ENCODE measurements at regions not wholly inside any gene's neighbourhood (a gene's known extent, or its start where the extent isn't known, plus 50 kb on each side); places are given as distances from the start of the nearest gene placed in this dataset.
"Not testable (repeated sequence)": the region's sequence is repeated elsewhere in the genome, so short reads cannot be mapped to it uniquely, and the experiment has no call there.

- no peak for DNase-seq
These were observed 272.8 kb upstream of the ZNF32 start for GRCh38 chr10:43921478-43921877.

DNA sequence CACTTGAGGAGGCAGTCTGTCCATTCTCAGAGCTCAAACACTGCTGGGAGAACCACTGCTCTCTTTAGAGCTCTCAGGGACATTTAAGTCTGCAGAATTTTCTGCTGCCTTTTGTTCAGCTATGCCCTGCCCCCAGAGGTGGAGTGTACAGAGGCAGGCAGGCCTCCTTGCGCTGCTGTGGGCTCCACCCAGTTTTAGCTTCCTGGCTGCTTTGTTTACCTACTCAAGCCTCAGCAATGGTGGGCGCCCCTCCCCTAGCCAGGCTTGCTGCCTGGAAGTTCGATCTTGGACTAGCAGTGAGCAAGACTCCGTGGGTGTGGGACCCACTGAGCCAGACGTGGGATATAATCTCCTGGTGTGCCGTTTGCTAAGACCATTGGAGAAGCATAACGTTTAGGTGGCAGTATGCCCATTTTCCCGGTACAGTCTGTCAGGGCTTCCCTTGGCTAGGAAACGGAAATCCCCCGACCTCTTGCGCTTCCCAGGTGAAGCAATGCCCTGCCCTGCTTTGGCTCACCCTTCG lies 271.6 kb upstream of the ZNF32 start:
- not testable (repeated sequence) for DNase-seq

- DNase-seq = no peak
These were observed 265.1 kb upstream of the ZNF32 start for GRCh38 chr10:43913676-43914235.

DNA sequence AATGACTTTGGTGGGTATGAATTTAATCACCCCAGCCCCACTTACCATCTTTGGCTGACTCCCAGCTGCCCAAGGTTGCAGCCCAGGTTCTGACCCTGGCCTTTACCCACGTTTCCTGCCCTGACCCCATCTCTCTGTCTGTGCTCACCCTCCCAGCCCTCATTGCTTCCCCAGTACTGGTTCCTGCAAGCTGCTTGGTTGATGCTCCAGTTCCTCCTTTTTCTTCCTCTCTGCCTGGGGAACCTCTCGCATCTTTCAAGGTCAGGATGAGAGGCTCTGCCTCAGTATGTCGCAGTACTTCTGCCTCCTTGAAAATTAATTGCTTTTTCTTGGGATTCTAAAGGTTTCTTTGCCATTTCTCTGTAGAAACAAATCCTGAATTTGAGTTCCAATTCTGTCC lies 263.8 kb upstream of the ZNF32 start:
- DNase-seq = no peak

GRCh38 chr10:43906490-43906889 lies 257.8 kb upstream of the ZNF32 start:
- no peak for DNase-seq

DNA sequence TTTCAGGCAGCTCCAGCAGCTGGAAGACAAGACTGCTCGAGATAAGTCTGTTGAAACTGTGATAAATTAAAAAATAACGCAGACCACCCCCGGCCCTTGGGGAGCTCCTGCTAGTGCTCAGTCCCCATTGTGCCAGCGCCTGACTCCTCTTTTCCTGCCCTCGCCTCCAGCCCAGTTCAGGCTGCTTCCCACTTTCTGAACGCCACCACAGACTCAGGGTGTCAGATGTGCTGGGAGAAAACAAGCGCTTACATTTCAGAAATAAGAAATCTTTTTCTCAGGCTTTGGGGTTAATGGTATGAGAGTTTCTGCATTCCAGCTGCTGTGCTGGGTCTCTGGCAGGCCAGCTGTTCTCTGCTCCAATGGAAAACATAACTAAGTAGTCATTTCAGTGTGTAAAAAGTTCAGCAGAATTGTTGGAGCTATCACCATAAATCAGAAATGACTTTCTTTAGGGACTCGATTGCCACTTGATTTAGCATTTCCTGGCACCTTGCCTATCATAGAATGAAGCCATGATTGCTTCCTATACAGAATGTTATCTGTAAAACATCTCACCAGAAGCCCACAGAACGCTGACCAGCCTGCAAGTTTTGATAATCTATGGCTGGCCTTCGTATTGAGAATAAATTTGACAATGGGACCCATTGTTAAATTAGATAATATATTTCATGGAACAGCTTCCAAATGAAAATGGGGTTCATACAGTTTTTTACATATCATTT lies 257.0 kb upstream of the ZNF32 start:
- DNase-seq = no peak

DNA sequence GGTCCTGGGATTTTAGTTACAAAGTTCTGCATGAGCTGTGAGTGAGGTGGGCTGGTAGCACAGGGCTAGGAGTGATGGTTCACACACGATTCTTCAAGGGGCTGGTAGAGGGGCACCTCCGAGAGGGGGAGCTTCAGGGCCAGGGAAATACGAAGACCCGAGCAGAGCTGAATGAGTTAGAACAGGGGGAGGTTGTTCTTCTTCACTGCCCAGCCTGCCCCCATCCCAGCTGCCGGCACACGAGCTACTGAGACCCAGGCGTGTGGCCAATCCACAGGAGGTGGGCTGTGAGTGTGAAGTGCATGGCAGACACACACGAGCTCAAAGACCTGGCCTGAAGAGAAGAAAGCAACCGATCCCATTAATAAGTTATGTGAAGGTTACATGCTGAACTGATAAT lies 256.2 kb upstream of the ZNF32 start:
- DNase-seq = no peak

DNA sequence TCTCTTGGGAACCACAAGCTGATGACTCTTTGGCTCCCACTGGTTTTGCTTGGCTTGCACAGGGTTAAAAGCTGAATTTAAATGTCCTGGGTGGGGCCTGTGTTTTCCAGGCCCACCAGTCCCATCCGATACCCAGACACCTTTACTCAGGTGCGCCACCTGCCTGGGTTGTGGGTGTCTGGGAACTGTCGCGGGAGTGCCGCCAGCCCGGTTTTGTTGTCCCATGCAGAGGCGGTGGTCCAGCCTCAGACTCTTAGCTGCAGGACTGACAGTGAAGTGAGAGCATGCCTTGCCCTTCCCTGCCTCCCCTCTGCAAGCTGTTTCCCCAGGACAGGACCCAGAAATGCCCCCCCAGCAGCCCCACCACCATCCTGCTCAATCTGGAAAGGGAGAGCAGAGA lies 255.6 kb upstream of the ZNF32 start:
- DNase-seq = no peak

GRCh38 chr10:43903451-43903850 lies 254.8 kb upstream of the ZNF32 start:
- DNase-seq = no peak

DNA sequence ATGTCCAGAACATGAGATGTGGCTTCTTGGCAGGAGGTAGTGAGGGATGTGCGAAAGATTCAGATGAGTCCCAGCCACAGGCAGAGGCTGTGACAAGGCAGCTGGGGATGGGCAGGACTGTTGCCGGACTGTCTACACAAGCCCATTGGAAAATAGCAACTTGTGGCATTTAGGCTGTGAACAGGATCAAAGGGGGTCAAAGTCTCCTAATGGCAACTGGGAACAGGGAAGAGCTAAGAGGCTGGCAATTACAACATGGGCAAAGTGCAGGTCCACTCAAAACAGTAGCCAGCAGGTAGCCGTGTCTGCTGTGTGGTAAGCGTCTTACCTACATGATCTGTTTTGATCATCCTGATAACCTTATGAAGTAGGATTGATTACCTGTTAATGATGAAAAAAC lies 254.2 kb upstream of the ZNF32 start:
- DNase-seq = no peak

GRCh38 chr10:43901744-43902504 lies 253.2 kb upstream of the ZNF32 start:
- DNase-seq = no peak

- no peak for DNase-seq
These were observed 252.6 kb upstream of the ZNF32 start for GRCh38 chr10:43901302-43901701.

DNA sequence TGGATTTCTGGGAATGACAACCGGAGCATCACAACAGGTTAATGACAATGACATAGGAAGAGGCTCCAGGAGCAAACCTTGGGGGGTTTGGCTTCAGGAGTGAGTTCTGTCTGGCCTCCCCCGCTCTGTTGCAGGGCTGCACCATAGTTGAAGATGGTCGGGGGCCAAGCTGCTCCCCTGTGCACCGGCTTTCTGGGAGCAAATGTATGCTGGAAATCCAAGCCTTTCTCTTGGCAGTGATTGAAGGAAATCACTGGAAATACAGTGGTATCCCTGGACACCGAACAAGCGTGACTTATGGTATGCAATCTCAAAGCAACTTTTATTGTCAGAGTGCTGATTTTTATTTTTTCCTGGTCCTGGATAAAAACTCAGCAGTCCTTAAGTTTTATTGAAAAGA lies 251.9 kb upstream of the ZNF32 start:
- DNase-seq = no peak

GRCh38 chr10:43899224-43899959 lies 250.7 kb upstream of the ZNF32 start:
- no peak for DNase-seq

- DNase-seq = no peak
These were observed 249.9 kb upstream of the ZNF32 start for GRCh38 chr10:43898592-43898991.

GRCh38 chr10:43897765-43898419 lies 249.2 kb upstream of the ZNF32 start:
- no peak for DNase-seq

DNA sequence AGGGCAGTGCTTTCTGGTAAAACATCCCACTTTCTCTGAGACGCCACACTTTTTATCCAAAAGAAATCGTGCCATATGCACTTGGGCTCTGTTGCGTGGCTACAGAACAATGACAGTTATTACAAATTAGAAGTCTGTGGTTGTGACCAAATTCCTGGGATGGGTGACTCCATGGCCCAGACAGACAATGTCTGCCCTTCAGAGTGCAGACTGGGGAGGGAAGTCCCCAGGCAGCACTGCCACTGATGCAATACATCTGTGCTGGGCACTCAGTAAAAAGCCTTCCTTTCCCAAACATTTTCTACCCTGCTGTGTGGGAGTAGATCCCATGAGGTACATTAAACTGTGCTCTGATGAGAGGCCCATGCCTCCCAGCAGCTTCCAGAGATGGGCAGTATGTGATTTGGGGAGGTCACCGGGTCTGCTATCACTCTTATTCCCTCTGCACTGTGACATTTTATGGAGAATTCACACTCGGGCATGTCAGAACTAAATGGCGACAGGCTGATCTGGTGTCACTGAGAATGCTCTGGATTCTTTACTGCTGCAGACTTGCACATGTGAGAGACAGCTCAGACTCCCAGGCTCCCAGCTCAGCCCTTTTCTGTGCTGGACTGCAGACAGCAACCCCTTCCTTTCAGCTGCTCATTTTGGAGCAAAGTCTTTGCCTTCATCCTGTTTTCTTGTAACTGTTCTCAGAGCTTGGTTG lies 243.5 kb upstream of the ZNF32 start:
- DNase-seq = no peak

DNA sequence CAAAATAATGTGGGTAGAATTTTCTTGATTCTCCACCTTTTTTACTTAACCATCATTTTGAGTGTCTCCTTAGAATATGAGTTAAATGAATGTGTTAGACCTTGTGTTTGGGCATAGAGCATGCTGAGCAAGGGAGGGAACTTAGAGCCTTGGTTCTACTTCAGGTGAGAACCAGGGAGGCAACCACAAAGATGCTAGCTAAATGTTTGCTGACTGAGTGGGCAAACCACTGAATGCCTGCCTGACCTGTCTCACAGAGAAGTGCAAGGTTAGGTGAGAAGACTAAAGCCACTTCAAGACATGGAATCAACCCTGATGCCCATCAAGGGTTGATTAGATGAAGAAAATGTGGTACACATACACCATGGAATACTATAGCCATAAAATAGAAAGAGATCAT lies 242.6 kb upstream of the ZNF32 start:
- DNase-seq = no peak

DNA sequence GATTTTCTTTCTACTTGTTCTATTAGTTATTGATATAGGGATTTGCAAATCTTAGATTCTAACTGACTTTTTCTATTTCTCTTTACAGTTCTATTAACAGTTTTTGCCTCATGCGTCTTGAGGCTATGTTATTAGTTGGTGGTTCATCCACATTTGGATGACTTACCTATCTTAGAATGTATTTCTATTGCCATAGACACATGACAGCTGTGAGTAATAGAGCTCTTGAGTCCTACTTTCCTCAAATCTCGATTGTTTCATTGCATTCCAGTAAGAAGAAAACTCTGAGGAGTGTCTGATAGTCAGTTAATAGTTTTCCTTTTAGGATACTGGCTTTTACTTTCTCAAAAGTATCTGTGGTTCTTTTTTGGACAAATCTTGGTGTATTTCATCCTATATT lies 241.4 kb upstream of the ZNF32 start:
- DNase-seq = no peak

GRCh38 chr10:43888586-43888985 lies 239.9 kb upstream of the ZNF32 start:
- DNase-seq = no peak

- no peak for DNase-seq
These were observed 237.2 kb upstream of the ZNF32 start for GRCh38 chr10:43885842-43886241.

- DNase-seq = no peak
These were observed 236.6 kb upstream of the ZNF32 start for GRCh38 chr10:43885252-43885651.
